ENCODE measurements at regions not wholly inside any gene's neighbourhood (a gene's known extent, or its start where the extent isn't known, plus 50 kb on each side); places are given as distances from the start of the nearest gene placed in this dataset.

DNA sequence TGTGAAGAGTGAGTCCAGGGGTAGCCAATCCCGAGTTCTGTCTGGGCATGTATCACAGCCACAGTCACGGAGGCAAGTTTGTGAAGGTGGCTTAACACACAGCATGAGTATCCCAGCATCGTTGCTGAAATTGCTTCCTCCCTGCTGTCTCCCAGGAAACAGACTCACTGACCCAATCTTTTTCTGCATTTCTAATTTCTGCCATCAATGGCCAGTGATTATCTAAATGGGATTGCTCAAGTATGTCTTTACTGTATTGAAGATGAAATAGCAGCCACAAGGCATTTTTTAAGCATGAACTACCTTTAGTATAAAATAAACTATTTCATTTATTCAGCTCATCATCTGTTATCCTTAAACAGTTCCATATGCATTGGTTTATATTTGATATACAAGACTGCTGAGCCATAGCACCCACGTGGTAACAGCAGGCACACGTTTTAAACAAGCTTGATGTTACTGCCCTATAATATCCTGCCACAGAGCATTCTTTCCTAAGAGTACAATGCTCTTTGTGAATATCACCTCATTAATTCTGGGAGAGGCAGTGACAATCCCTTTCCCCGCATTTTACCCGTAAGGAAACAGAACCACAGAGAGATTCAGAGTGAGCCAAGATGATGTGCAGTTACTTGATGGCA, 276.6 kb upstream of the THBS1 start (continued):
- TF ChIP-seq TEAD4 (IDR thresholded peaks at IDR 0.05; ENCODE audit: low read depth, low read length) (no peak), ZNF274 (IDR thresholded peaks at IDR 0.05; ENCODE audit: borderline replicate concordance, extremely low read depth, low read length) (no peak), CHD7 (IDR thresholded peaks at IDR 0.05; ENCODE audit: insufficient replicate concordance, low read length) (no peak), POU5F1 (IDR thresholded peaks at IDR 0.05; ENCODE audit: low read depth, low read length) (no peak), SP2 (IDR thresholded peaks at IDR 0.05; ENCODE audit: low read length) (no peak)
